ENCODE measurements at regions not wholly inside any gene's neighbourhood (a gene's known extent, or its start where the extent isn't known, plus 50 kb on each side); places are given as distances from the start of the nearest gene placed in this dataset.
A peak's percentile ranks its signal among the peaks of the same experiment; 100 is the strongest.

GRCh38 chr18:10032331-10033015 is 118.7 kb downstream of the VAPA start:
- Histone ChIP-seq H3K27me3 (ENCODE audit: control insufficient read depth in 5 of 5, insufficient read depth in 4 of 5, low read length in 5 of 5) (no peaks in the 10 kb centered on the region), H3K9ac (ENCODE audit: low read length in 5 of 5) (peak overlapping the region in 3 of 5 donors; percentile 40 to 56 (median 48)), H3K9me3 (ENCODE audit: control insufficient read depth in 5 of 5, low read length in 5 of 5) (no peaks in the 10 kb centered on the region), H3K4me1 (ENCODE audit: control insufficient read depth in 5 of 5, insufficient read depth in 5 of 5, low read length in 5 of 5) (peaks cover 0 to 24% (median 21%) of the 10 kb centered on the region in 5 donors), H3K27ac (ENCODE audit: low read depth, low read length) (no peak overlapping the region), H3K36me3 (ENCODE audit: control insufficient read depth in 5 of 5, insufficient read depth in 5 of 5, low read length in 5 of 5) (no peaks in the 10 kb centered on the region), H3K4me3 (ENCODE audit: low read depth in 1 of 5, low read length in 5 of 5) (peak overlapping the region in 4 of 5 donors; percentile 18 to 56 (median 31))

DNA sequence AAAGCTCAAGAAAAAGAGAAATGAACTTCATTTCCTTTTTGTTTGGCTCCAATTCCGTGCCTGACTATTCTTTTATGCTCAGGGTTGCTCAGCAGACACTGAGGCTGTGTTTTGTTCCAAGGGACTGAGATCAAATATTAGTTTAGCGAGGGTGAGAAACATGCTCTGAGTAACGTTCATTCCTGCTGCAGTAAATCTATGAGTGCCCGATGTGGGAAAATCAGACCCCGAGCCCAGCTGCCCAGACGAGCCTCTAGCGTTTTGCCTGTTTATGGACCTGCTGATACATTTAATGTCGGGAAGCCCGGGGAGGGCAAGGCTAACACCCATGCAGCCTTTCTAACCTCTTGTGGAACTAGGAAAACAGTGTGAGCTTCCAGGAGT is 119.2 kb downstream of the VAPA start:
- Histone ChIP-seq H3K4me1 (ENCODE audit: control insufficient read depth in 5 of 5, insufficient read depth in 5 of 5, low read length in 5 of 5) (peaks cover 0 to 24% (median 21%) of the 10 kb centered on the region in 5 donors), H3K27ac (ENCODE audit: low read depth, low read length) (no peak overlapping the region), H3K9ac (ENCODE audit: low read length in 5 of 5) (peak overlapping the region in 2 of 5 donors; percentile 48 to 56), H3K4me3 (ENCODE audit: low read depth in 1 of 5, low read length in 5 of 5) (peak overlapping the region in 3 of 5 donors; percentile 18 to 56 (median 25)), H3K27me3 (ENCODE audit: control insufficient read depth in 5 of 5, insufficient read depth in 4 of 5, low read length in 5 of 5) (no peaks in the 10 kb centered on the region), H3K36me3 (ENCODE audit: control insufficient read depth in 5 of 5, insufficient read depth in 5 of 5, low read length in 5 of 5) (no peaks in the 10 kb centered on the region), H3K9me3 (ENCODE audit: control insufficient read depth in 5 of 5, low read length in 5 of 5) (no peaks in the 10 kb centered on the region)

DNA sequence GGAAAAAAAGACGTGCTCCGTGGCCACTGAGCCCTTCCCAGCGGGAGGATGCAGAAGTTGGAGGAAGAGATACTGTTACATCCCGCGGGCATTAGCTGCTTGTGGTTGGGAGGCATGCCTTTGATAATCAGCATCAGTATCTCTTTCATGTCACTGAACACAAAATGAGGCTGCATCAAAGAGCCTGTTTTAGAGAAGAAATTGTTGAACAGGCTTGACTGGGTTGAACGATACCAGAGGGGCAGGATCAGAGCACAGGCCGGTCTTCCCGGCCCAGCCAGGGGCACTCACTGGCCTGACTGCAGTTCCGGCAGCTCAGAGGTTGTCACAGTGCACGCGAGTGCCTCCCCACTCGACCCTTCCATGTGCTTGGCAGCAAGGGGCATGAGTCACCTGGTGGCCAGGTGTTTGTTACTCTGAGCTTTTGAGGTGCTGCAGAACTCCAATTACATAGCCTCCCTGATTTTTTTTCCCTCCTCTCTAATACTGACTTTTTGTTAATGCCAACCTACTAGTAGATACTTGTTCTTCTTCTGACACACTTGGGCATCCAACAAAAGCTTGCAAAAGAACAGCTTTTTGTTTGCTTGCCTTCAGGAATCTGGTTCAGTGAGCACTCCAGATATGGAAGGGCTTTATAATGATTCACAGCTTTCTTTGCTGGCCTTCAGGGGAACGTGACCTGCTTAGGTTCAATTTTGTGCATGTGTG is 121.6 kb downstream of the VAPA start:
- peaks cover 0 to 33% (median 24%) of the 10 kb centered on the region in 5 donors for H3K4me1 ChIP-seq (ENCODE audit: control insufficient read depth in 5 of 5, insufficient read depth in 5 of 5, low read length in 5 of 5)
- H3K27me3 ChIP-seq (ENCODE audit: control insufficient read depth in 5 of 5, insufficient read depth in 4 of 5, low read length in 5 of 5) = no peaks in the 10 kb centered on the region
- no peaks in the 10 kb centered on the region for H3K9me3 ChIP-seq (ENCODE audit: control insufficient read depth in 5 of 5, low read length in 5 of 5)
- no peak overlapping the region for H3K27ac ChIP-seq (ENCODE audit: low read depth, low read length)
- no peaks in the 10 kb centered on the region for H3K36me3 ChIP-seq (ENCODE audit: control insufficient read depth in 5 of 5, insufficient read depth in 5 of 5, low read length in 5 of 5)
- no peak overlapping the region for H3K4me3 ChIP-seq (ENCODE audit: low read depth in 1 of 5, low read length in 5 of 5)
- no peak overlapping the region for H3K9ac ChIP-seq (ENCODE audit: low read length in 5 of 5)

DNA sequence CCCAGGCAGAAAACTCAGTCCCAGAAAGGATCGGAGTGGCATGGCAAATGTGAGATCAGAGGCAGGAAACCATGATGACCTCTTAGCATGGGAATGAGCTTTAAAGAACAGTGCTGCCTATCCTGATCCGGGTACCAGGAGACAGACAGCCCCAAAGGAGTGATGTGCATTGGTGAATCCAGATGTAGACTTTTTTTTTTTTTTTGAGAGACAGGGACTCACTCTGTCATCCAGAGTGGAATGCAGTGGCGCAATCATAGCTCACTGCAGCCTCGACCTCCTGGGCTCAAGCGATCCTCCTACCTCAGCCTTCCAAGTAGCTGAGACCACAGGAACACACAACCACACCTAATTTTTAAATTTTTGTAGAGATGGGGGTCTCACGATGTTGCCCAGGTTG is 122.7 kb downstream of the VAPA start:
- Histone ChIP-seq H3K9me3 (ENCODE audit: control insufficient read depth in 5 of 5, low read length in 5 of 5) (peaks cover 0 to 5% (median 3%) of the 10 kb centered on the region in 5 donors), H3K36me3 (ENCODE audit: control insufficient read depth in 5 of 5, insufficient read depth in 5 of 5, low read length in 5 of 5) (no peaks in the 10 kb centered on the region), H3K9ac (ENCODE audit: low read length in 5 of 5) (no peak overlapping the region), H3K4me1 (ENCODE audit: control insufficient read depth in 5 of 5, insufficient read depth in 5 of 5, low read length in 5 of 5) (peaks cover 0 to 42% (median 32%) of the 10 kb centered on the region in 5 donors), H3K27me3 (ENCODE audit: control insufficient read depth in 5 of 5, insufficient read depth in 4 of 5, low read length in 5 of 5) (no peaks in the 10 kb centered on the region), H3K27ac (ENCODE audit: low read depth, low read length) (no peak overlapping the region), H3K4me3 (ENCODE audit: low read depth in 1 of 5, low read length in 5 of 5) (no peak overlapping the region)

DNA sequence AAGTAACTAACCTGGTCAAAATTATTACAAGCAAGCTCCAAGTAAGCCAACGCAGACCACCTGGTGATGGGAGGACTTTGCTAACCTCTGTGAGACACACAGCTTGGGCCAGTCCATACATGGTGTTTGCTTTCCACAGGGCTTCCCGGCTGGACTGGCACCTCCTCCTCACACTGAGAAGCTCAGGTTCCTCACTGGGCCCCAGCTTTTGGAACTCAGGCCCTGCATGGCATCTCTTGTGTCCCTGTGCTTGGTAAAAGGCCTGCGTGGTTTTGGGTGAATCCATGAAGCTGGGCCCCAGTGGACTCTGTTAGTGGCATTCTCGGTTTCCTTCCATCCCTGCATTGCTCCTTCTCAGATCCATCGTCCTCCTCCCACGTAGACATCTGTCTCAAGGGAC is 123.4 kb downstream of the VAPA start:
- Histone ChIP-seq H3K36me3 (ENCODE audit: control insufficient read depth in 5 of 5, insufficient read depth in 5 of 5, low read length in 5 of 5) (no peaks in the 10 kb centered on the region), H3K9me3 (ENCODE audit: control insufficient read depth in 5 of 5, low read length in 5 of 5) (peaks cover 0 to 11% (median 4%) of the 10 kb centered on the region in 5 donors), H3K9ac (ENCODE audit: low read length in 5 of 5) (no peak overlapping the region), H3K27ac (ENCODE audit: low read depth, low read length) (no peak overlapping the region), H3K27me3 (ENCODE audit: control insufficient read depth in 5 of 5, insufficient read depth in 4 of 5, low read length in 5 of 5) (no peaks in the 10 kb centered on the region), H3K4me3 (ENCODE audit: low read depth in 1 of 5, low read length in 5 of 5) (no peak overlapping the region), H3K4me1 (ENCODE audit: control insufficient read depth in 5 of 5, insufficient read depth in 5 of 5, low read length in 5 of 5) (peaks cover 0 to 45% (median 30%) of the 10 kb centered on the region in 5 donors)

DNA sequence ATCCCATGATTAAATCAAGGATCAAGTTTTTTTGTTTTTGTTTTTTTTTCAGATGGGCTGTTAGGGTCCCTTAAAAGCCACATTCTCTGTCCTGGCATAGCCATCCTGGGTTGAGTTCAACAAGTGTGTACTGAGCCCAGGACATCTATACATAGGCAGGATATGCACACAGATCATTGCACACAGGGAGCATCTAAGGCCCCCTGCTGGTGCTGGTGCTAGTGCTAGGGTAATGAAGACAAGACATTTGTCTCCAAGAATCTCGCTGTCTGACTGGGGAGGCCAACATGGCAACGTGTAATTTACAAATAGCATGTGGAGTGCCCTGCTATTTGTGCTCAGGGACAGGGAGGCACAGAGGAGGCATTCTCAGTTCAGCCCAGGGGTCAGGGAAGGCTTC is 124.5 kb downstream of the VAPA start:
- Histone ChIP-seq H3K36me3 (ENCODE audit: control insufficient read depth in 5 of 5, insufficient read depth in 5 of 5, low read length in 5 of 5) (no peaks in the 10 kb centered on the region), H3K9ac (ENCODE audit: low read length in 5 of 5) (no peak overlapping the region), H3K9me3 (ENCODE audit: control insufficient read depth in 5 of 5, low read length in 5 of 5) (peaks cover 0 to 20% (median 10%) of the 10 kb centered on the region in 5 donors), H3K4me3 (ENCODE audit: low read depth in 1 of 5, low read length in 5 of 5) (no peak overlapping the region), H3K4me1 (ENCODE audit: control insufficient read depth in 5 of 5, insufficient read depth in 5 of 5, low read length in 5 of 5) (peaks cover 0 to 34% (median 19%) of the 10 kb centered on the region in 5 donors), H3K27ac (ENCODE audit: low read depth, low read length) (no peak overlapping the region), H3K27me3 (ENCODE audit: control insufficient read depth in 5 of 5, insufficient read depth in 4 of 5, low read length in 5 of 5) (no peaks in the 10 kb centered on the region)

GRCh38 chr18:10040287-10041011 is 126.6 kb downstream of the VAPA start:
- no peak overlapping the region for H3K9ac ChIP-seq (ENCODE audit: low read length in 5 of 5)
- peaks cover 0 to 24% (median 10%) of the 10 kb centered on the region in 5 donors for H3K9me3 ChIP-seq (ENCODE audit: control insufficient read depth in 5 of 5, low read length in 5 of 5)
- peaks cover 0 to 39% (median 21%) of the 10 kb centered on the region in 5 donors for H3K4me1 ChIP-seq (ENCODE audit: control insufficient read depth in 5 of 5, insufficient read depth in 5 of 5, low read length in 5 of 5)
- peak overlapping the region; percentile 52 for H3K27ac ChIP-seq (ENCODE audit: low read depth, low read length)
- H3K4me3 ChIP-seq (ENCODE audit: low read depth in 1 of 5, low read length in 5 of 5) = peak overlapping the region in 1 of 5 donors; percentile 9
- no peaks in the 10 kb centered on the region for H3K27me3 ChIP-seq (ENCODE audit: control insufficient read depth in 5 of 5, insufficient read depth in 4 of 5, low read length in 5 of 5)
- H3K36me3 ChIP-seq (ENCODE audit: control insufficient read depth in 5 of 5, insufficient read depth in 5 of 5, low read length in 5 of 5) = no peaks in the 10 kb centered on the region

GRCh38 chr18:10041180-10041579 is 127.4 kb downstream of the VAPA start:
- H3K27me3 ChIP-seq (ENCODE audit: control insufficient read depth in 5 of 5, insufficient read depth in 4 of 5, low read length in 5 of 5) = no peaks in the 10 kb centered on the region
- peaks cover 0 to 35% (median 17%) of the 10 kb centered on the region in 5 donors for H3K4me1 ChIP-seq (ENCODE audit: control insufficient read depth in 5 of 5, insufficient read depth in 5 of 5, low read length in 5 of 5)
- no peaks in the 10 kb centered on the region for H3K36me3 ChIP-seq (ENCODE audit: control insufficient read depth in 5 of 5, insufficient read depth in 5 of 5, low read length in 5 of 5)
- no peak overlapping the region for H3K9ac ChIP-seq (ENCODE audit: low read length in 5 of 5)
- peak overlapping the region; percentile 52 for H3K27ac ChIP-seq (ENCODE audit: low read depth, low read length)
- peaks cover 0 to 24% (median 10%) of the 10 kb centered on the region in 5 donors for H3K9me3 ChIP-seq (ENCODE audit: control insufficient read depth in 5 of 5, low read length in 5 of 5)
- peak overlapping the region in 1 of 5 donors; percentile 17 for H3K4me3 ChIP-seq (ENCODE audit: low read depth in 1 of 5, low read length in 5 of 5)

- Histone ChIP-seq H3K9me3 (ENCODE audit: control insufficient read depth in 5 of 5, low read length in 5 of 5) (peaks cover 0 to 24% (median 10%) of the 10 kb centered on the region in 5 donors), H3K4me1 (ENCODE audit: control insufficient read depth in 5 of 5, insufficient read depth in 5 of 5, low read length in 5 of 5) (peaks cover 0 to 39% (median 17%) of the 10 kb centered on the region in 5 donors), H3K9ac (ENCODE audit: low read length in 5 of 5) (no peak overlapping the region), H3K27me3 (ENCODE audit: control insufficient read depth in 5 of 5, insufficient read depth in 4 of 5, low read length in 5 of 5) (no peaks in the 10 kb centered on the region), H3K4me3 (ENCODE audit: low read depth in 1 of 5, low read length in 5 of 5) (no peak overlapping the region), H3K27ac (ENCODE audit: low read depth, low read length) (no peak overlapping the region), H3K36me3 (ENCODE audit: control insufficient read depth in 5 of 5, insufficient read depth in 5 of 5, low read length in 5 of 5) (no peaks in the 10 kb centered on the region)
Observed at GRCh38 chr18:10042492-10042891, 128.7 kb downstream of the VAPA start.

All from subcutaneous abdominal adipose tissue (tissue), 5 donors.